Adrenal gland (tissue), 5 donors: ENCODE measurements at regions not wholly inside any gene's neighbourhood (a gene's known extent, or its start where the extent isn't known, plus 50 kb on each side); places are given as distances from the start of the nearest gene placed in this dataset.

Experiments
- POLR2A ChIP-seq, 2 donors: fragments of 450-650 bp; IDR thresholded peaks; one replicate each; pipeline ENCODE4 v1.6.1; 2017; ENCODE audit warnings: antibody characterized with exemption in 2 of 2, mild to moderate bottlenecking in 2 of 2, moderate library complexity in 1 of 2
- TF ChIP-seq, protein P1 (sequence below), 6 experiments: fragments of 450-650 bp in 4 of 6; fragments of 200-600 bp in 2 of 6; sonication (generic) in 1 of 6; IDR thresholded peaks; 1 replicate in 5 of 6; 2 replicates in 1 of 6; pipeline versions ENCODE4 v1.5.1 to v1.8.0; 2016 to 2021; ENCODE audit warnings: antibody characterized with exemption in 6 of 6, mild to moderate bottlenecking in 2 of 6, moderate library complexity in 1 of 6
- donor health status: DM: no; HTN: no; CAD: no.

GRCh38 chr7:54859066-54859465 lies 100.1 kb upstream of the SEC61G start:
- TF ChIP-seq, protein P1, sequence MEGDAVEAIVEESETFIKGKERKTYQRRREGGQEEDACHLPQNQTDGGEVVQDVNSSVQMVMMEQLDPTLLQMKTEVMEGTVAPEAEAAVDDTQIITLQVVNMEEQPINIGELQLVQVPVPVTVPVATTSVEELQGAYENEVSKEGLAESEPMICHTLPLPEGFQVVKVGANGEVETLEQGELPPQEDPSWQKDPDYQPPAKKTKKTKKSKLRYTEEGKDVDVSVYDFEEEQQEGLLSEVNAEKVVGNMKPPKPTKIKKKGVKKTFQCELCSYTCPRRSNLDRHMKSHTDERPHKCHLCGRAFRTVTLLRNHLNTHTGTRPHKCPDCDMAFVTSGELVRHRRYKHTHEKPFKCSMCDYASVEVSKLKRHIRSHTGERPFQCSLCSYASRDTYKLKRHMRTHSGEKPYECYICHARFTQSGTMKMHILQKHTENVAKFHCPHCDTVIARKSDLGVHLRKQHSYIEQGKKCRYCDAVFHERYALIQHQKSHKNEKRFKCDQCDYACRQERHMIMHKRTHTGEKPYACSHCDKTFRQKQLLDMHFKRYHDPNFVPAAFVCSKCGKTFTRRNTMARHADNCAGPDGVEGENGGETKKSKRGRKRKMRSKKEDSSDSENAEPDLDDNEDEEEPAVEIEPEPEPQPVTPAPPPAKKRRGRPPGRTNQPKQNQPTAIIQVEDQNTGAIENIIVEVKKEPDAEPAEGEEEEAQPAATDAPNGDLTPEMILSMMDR (IDR thresholded peaks at IDR 0.05): no peak
- TF ChIP-seq POLR2A (IDR thresholded peaks at IDR 0.05): no peak
